Fibroblast of the conjunctiva (primary cell): ENCODE measurements at regions not wholly inside any gene's neighbourhood (a gene's known extent, or its start where the extent isn't known, plus 50 kb on each side); places are given as distances from the start of the nearest gene placed in this dataset.

Source experiments
- DNase-seq: peaks from one replicate; pipeline ENCODE4 v3.0.0-alpha.2; 2010; ENCODE audit warnings: low read depth

DNA sequence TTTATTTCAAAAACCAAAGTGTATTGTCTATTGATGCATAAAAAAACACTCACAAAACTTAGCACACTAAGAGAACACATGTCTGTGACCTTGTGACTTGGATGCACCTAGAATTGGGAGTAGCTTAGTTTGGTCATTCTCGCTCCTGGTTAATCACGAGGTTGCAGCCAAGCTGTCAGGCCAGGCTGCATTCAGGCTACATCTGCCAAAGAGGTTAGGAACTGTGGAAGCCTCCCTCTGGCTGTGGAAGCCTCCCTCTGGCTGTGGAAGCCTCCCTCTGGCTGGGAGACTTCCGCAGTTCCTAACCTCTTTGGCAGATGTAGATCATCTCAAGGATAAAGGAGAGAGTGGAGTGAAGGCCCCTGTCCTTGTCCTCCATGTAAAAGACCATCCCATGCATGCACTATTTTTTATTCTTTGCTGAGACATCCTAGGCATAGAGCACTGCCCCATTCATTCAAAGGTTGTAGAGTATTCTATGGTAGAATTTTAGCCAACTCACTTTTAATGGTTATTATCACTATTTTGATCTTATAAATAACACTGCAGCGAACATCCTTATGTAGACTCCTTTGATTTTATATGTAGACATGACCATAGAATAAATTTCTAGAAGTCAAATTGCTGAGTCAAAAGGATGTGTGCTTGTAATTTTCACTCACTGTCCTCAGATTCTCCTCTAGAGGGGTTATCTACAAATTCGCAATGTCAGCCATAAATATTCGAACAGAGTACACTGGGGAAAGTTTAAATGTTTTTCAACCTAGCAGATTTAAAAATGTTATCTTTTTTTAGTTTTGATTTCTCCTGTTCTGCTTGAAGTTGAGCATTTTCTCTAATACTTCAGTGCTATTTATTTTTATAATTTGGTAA lies 63.0 kb upstream of the IGLL5 start:
- no peak for DNase-seq

DNA sequence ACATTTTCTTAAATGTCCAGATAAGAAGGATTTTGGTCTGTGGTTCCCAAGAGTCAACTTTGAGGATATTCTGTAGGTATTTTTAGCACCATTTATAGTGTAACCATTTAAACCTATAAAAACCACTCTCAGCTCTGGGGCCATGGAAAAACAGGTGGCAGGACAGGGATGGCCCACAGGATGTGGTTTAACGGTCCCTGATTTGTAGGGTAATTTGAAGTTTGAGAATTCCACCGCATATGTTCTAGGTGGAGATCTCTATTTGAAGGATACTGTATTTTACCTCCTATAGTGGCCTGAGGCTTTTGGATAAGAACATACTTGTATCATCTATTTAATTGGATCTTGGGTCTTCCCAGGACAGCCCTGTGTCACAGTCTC lies 62.4 kb upstream of the IGLL5 start:
- no peak for DNase-seq

DNA sequence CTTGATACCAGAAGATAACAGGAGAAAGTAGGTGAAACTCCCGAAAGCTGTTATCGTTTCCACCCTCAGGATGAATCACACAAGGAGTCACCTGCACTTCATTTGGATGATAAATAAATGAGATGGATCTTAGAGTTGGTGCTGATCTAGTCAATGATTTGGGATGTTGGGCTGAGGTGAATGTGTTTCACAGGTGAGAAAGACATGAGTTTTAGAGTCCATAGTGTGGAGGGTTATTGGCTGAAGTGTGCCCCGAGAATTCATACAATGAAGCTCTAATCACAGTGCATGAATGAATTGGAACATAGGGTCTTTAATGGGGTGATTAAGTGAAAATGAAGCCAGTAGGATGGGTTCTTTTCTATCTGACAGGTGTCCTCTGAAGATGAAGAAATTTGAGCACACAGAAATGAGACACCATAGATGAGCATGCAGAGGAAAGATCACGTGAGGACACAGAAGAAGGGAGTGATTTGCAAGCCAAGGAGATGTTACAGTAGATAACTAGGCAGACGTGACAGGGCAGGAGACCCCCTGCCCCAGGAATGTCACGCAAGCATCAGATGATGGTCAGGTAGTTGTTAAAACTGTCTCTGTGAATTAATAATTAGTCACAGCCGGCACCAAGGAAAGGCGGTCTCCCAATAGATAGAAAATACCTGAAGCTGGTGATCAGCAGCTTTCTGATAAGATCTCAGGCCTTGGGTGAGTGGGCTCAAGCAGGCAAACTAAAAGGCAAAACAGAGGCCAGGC lies 60.3 kb upstream of the IGLL5 start:
- DNase-seq: no peak

DNA sequence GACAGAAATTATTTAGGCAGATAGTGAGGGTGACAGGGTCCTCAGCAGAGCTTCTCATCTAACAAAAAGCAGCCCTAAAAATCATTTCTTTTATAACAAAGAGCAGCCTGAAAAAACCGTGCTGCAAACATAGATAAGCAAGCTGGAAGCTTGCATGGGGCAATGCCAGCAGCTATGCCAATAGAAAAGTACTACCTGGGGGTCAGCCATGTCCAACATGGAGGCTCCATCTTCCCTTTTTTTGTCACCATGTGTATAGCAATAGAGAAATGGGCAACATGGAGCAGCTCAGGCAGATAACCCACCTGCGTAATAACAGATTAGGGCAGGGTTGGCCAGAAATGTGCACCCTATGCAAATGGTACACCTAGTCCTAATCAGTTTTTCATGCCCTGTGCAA lies 57.4 kb upstream of the IGLL5 start:
- no peak for DNase-seq

DNA sequence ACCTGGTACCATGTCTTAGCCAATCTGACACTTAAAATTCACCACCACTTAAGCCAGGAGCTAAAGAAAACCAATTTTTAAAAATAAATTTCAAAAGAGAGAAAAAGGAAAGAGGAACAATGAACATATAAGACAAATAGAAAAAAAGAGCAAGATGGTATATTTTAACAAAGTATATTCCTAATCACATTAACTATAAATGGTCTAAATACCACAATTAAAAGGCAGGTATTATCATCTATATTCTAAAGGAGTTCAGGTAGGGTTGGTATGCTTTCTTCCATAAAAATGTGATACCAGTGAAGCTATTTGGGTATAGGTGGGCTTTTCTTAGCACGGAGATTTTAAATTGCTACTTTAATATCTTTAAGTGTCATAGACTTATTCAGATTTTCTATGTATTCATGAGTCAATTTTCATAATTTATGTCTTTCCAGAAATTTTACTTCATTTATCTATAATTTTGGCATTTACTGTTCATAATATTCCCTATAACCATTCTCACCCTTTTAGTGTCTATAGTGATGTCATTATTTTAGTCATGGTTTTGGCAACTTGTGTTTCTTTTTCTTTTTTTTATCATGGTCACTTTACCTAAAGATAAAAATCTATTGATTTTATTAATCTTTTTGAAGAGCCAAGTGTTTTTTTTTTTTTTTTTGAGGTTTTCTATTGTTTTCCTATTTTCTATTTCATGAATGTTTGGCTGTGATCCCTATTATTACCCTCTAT lies 56.5 kb upstream of the IGLL5 start:
- no peak for DNase-seq

DNA sequence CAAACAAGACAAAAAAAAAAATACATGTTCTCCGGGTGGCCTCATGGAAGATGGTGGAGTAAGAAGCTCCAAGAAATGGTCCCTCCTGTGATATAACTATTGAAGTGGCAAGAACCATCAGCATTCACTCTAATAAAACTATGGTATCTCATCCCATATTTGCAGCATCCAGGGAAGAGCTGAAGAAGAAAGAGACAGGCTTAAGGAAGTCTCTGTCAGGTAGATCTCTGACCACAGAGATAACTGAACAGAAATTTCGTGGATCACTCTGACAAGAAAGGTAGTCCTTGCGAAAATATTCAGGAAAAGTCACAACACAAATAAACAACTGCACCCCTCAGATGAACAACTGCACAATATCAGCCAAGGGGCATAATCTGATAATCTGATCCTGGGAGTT lies 54.6 kb upstream of the IGLL5 start:
- DNase-seq: no peak

DNA sequence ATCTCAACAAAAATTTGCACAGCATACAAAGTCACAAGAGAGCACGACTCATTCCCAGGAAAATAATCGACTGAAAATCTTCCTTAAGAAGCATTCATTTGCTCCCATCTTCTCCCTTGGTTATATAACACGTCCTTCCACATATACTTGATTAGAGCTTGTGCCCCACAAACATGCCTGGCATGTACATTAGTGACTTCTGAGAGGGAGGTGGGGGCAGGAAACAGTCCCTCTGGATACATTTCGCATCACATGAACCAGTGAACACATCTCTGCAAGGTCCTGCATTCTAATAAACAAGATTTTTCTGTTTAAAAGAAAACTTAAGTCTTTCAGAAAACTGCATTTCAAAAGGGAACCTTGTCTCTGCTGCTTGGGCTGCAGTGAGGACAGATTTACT lies 54.1 kb upstream of the IGLL5 start:
- no peak for DNase-seq

DNA sequence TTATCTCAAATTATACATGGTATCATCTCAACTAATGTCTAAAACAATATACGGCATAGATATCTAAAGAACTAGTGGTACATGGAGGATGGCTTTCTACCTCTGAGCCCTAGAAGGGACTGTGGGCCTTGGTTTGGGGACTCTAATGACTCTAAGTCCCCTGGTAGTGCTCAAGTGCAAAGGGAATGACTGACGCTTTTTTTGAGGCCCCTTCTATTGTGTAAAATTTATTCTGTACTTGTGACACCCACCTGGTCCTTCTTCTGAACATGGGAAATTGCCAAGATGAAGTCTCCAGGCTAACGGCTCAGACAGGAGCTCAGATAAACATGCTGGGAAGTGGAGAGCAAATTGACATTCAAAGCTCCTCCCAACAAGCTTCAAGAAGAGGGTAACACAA lies 53.4 kb upstream of the IGLL5 start:
- DNase-seq: no peak

DNA sequence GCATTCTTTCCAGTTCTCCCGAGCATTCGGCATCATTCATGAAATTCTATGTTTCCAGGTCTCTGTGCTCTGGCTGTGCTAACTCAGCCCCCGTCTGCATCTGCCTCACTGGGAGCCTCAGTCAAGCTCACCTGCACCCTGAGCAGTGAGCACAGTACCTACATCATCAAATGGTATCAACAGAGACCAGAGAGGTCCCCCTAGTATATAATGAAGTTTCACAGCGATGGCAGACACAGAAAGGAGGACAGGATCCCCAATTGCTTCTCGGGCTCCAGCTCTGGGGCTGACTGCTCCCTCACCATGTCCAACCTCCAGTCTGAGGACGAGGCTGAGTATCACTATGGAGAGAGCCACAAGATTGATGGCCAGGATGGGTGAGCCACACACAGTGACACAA lies 52.8 kb upstream of the IGLL5 start:
- DNase-seq: no peak

DNA sequence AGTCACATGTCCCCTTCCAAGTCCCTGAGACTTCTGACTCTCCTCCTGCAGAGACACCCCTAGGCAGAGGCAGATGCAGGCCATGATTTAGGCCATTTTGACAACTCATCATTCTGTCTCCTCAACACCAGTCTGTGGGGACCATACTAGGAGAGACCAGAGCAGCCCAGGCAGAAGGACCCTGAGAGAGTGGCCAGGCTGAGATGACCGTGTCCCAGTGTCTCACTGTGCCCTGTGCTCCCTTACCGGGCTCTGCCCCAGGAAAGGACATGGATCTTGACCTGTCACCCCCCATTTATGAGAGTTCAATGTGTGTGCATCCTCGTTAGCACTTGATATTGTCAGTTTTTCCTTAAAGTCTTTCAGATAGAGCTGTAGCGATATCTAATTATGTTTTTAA lies 52.4 kb upstream of the IGLL5 start:
- DNase-seq: no peak

DNA sequence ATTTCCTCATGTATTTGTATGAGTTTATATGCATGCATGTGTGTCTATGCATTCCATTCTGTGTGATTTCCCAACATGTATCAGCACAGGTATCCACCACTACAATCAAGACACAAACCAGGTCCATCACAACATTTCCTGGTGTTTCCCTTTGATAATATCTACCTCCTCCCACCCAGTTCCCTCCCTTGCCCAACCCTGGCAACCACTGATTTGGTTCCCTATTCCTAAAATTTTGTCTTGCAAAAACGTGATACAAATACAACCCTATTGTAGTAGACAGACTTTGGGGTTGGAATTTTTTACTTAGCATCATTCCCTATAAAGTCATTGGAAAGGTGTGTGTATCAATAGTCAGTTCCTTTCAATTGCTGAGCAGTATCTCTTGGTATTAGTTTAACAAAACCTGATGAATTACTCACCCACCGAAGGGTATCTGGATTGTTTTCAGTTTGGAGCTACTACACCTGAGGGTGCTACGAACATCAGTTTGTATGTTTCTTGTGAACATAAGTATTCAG lies 51.8 kb upstream of the IGLL5 start:
- DNase-seq: no peak

DNA sequence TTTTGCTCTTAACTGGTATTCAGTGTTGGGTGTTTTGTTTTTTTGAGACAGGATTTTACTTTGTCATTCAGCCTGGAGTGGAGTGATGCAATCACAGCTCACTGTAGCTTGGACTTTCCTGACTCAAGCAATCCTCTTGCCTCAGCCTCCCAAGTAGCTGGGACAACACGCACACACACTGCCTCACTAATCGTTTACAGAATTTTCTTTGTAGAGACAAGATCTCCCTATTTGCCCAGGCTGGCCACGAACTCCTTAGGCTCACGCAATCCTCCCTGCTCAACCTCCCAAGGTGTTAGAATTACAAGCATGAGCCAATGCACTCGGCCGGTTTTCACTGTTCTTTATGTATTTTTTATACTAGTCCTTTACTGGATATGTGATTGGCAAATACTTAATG lies 51.0 kb upstream of the IGLL5 start:
- DNase-seq: no peak
